ENCODE measurements at regions not wholly inside any gene's neighbourhood (a gene's known extent, or its start where the extent isn't known, plus 50 kb on each side); places are given as distances from the start of the nearest gene placed in this dataset.

GRCh38 chr11:19566583-19567379 lies 145.9 kb upstream of the NAV2 start:
- POLR2A ChIA-PET: no interaction called here
- Histone ChIP-seq H3K4me1 (ENCODE audit: control insufficient read depth, insufficient read depth, low read length) (no peaks in the 10 kb centered on the region), H4K20me1 (ENCODE audit: control insufficient read depth, insufficient read depth) (no peaks in the 10 kb centered on the region), H3K27me3 (replicated peaks in 1 of 2; ENCODE audit: control insufficient read depth in 2 of 2, insufficient read depth in 2 of 2, low read length in 1 of 2) (no peaks in the 10 kb centered on the region; a peak in 2 of 4 replicates), H2AFZ (ENCODE audit: control insufficient read depth, low read depth, low read length) (no peak overlapping the region), H3K4me3 (no peak overlapping the region), H3K9me3 (replicated peaks; ENCODE audit: control insufficient read depth, insufficient read depth, low read length) (no peaks in the 10 kb centered on the region), H3K9ac (ENCODE audit: control insufficient read depth, insufficient read depth, low read length) (no peak overlapping the region), H3K4me2 (ENCODE audit: control insufficient read depth, insufficient read depth) (no peak overlapping the region), H3K36me3 (ENCODE audit: control insufficient read depth in 2 of 2, insufficient read depth in 2 of 2, low read length in 1 of 2) (no peaks in the 10 kb centered on the region), H3K79me2 (ENCODE audit: control insufficient read depth, insufficient read depth, low read length) (no peaks in the 10 kb centered on the region), H3K27ac (ENCODE audit: control insufficient read depth, insufficient read depth) (no peak overlapping the region)
- BruUV-seq (replicated peaks): no TSS peak
- RAD21 ChIA-PET (ENCODE audit: unreplicated experiment): interaction anchor here (4.6 to 5.3 kb wide), 2 partner anchors 176 to 335 kb away, joined by 31 to 48 read pairs; no protein-coding TSS in a partner anchor
- SMC1A ChIA-PET (ENCODE audit: uncharacterized antibody, unreplicated experiment): interaction anchor here (0.8 to 6.4 kb wide), 5 partner anchors 30 to 336 kb away, joined by 3 to 53 read pairs (median 17); no protein-coding TSS in a partner anchor
- no peak for ATAC-seq
- in situ Hi-C loops (cut with MboI): loop anchor here (5.0 kb wide), 2 partner anchors 171 to 336 kb away; no protein-coding TSS in a partner anchor
- FAIRE-seq: no peak
- intact Hi-C loops (cut with micrococcal nuclease; ENCODE audit: unreplicated experiment): no loop called here
- TF ChIP-seq NR2C2 (IDR thresholded peaks at IDR 0.05; ENCODE audit: borderline replicate concordance, control insufficient read depth, insufficient read length, low read depth) (no peak), BCL11A (IDR thresholded peaks at IDR 0.05; ENCODE audit: low read depth, low read length) (no peak), SREBF2 (IDR thresholded peaks at IDR 0.05; ENCODE audit: low read length) (no peak), SUZ12 (IDR thresholded peaks at IDR 0.05; ENCODE audit: unreplicated experiment) (no peak), SPI1 (IDR thresholded peaks at IDR 0.05; ENCODE audit: borderline replicate concordance, insufficient read depth, low read depth, low read length) (no peak), SRF (IDR thresholded peaks at IDR 0.05; ENCODE audit: low read depth in 2 of 2, low read length in 2 of 2) (no peak), RAD21 (IDR thresholded peaks at IDR 0.05; ENCODE audit: insufficient read depth, low read depth, low read length) (no peak), GATAD2B (conservative IDR thresholded peaks at IDR 0.05; ENCODE audit: low read depth) (no peak), NRF1 (conservative IDR thresholded peaks at IDR 0.05; ENCODE audit: low read depth, low read length) (no peak), ZSCAN29 (IDR thresholded peaks at IDR 0.05) (no peak), JUND (IDR thresholded peaks at IDR 0.05; ENCODE audit: low read depth, low read length) (no peak), FOXK2 (IDR thresholded peaks at IDR 0.05) (no peak), FOXM1 (IDR thresholded peaks at IDR 0.05; ENCODE audit: low read depth, low read length) (no peak), NR2F1 (conservative IDR thresholded peaks at IDR 0.05) (no peak), CREM (IDR thresholded peaks at IDR 0.05; ENCODE audit: low read depth) (no peak), TARDBP (IDR thresholded peaks at IDR 0.05; ENCODE audit: borderline replicate concordance) (no peak)
- TF ChIP-seq, protein P1, sequence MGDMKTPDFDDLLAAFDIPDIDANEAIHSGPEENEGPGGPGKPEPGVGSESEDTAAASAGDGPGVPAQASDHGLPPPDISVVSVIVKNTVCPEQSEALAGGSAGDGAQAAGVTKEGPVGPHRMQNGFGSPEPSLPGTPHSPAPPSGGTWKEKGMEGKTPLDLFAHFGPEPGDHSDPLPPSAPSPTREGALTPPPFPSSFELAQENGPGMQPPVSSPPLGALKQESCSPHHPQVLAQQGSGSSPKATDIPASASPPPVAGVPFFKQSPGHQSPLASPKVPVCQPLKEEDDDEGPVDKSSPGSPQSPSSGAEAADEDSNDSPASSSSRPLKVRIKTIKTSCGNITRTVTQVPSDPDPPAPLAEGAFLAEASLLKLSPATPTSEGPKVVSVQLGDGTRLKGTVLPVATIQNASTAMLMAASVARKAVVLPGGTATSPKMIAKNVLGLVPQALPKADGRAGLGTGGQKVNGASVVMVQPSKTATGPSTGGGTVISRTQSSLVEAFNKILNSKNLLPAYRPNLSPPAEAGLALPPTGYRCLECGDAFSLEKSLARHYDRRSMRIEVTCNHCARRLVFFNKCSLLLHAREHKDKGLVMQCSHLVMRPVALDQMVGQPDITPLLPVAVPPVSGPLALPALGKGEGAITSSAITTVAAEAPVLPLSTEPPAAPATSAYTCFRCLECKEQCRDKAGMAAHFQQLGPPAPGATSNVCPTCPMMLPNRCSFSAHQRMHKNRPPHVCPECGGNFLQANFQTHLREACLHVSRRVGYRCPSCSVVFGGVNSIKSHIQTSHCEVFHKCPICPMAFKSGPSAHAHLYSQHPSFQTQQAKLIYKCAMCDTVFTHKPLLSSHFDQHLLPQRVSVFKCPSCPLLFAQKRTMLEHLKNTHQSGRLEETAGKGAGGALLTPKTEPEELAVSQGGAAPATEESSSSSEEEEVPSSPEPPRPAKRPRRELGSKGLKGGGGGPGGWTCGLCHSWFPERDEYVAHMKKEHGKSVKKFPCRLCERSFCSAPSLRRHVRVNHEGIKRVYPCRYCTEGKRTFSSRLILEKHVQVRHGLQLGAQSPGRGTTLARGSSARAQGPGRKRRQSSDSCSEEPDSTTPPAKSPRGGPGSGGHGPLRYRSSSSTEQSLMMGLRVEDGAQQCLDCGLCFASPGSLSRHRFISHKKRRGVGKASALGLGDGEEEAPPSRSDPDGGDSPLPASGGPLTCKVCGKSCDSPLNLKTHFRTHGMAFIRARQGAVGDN (IDR thresholded peaks at IDR 0.05): no peak
- TF ChIP-seq, protein P2, sequence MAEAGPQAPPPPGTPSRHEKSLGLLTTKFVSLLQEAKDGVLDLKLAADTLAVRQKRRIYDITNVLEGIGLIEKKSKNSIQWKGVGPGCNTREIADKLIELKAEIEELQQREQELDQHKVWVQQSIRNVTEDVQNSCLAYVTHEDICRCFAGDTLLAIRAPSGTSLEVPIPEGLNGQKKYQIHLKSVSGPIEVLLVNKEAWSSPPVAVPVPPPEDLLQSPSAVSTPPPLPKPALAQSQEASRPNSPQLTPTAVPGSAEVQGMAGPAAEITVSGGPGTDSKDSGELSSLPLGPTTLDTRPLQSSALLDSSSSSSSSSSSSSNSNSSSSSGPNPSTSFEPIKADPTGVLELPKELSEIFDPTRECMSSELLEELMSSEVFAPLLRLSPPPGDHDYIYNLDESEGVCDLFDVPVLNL (IDR thresholded peaks at IDR 0.05; ENCODE audit: low read depth, low read length): no peak
- no peak for DNase-seq (ENCODE audit: low read depth, low spot score)
- CTCF ChIA-PET: interaction anchor here (1.2 to 6.3 kb wide), 8 partner anchors 9 to 349 kb away, joined by 3 to 91 read pairs (median 18); no protein-coding TSS in a partner anchor
- 36% methylated on average over 5 of the region's 5 CpGs for WGBS (ENCODE audit: insufficient coverage, insufficient replicate concordance, low lambda C conversion rate, missing lambda C conversion rate)

Data from GM12878 (cell line).